ENCODE measurements at regions not wholly inside any gene's neighbourhood (a gene's known extent, or its start where the extent isn't known, plus 50 kb on each side); places are given as distances from the start of the nearest gene placed in this dataset.

DNA sequence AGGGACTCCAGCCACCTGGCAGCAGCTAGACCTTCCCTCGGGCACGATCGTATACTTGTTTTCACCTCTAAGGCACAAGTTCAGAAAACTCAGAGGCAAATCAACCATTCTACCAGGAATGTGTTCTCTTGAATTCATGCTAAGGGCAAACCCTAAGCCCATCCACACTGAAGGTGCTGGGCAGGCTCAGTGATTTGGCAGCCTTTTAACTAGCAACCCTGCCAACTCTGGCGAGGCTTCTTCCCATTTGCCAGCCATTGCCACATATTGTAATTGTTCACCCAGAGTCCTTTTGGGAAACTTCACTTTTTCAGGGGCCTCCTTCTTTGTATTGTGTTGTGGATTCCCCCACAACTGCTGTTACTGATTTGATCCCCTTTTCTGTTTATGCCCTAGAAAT lies 298.6 kb upstream of the LDB2 start:
- Histone ChIP-seq H3K4me2 (replicated peaks; ENCODE audit: extremely low read depth, low read length, poor library complexity, severe bottlenecking) (no peak overlapping the region), H3K9me3 (replicated peaks in 1 of 2; ENCODE audit: control insufficient read depth in 1 of 2, insufficient read depth in 1 of 2, low read length in 2 of 2) (no peaks in the 10 kb centered on the region), H3K79me2 (ENCODE audit: insufficient read depth, low read length) (no peaks in the 10 kb centered on the region), H3K27me3 (ENCODE audit: control insufficient read depth in 2 of 2, insufficient read depth in 2 of 2, low read length in 2 of 2) (no peaks in the 10 kb centered on the region), H3K36me3 (replicated peaks in 1 of 2; ENCODE audit: control insufficient read depth in 1 of 2, insufficient read depth in 2 of 2, low read length in 2 of 2) (no peaks in the 10 kb centered on the region), H3K4me3 (replicated peaks in 1 of 3; ENCODE audit: low read depth in 2 of 3, low read length in 3 of 3) (no peak overlapping the region), H2AFZ (ENCODE audit: insufficient read depth, low read depth, low read length, poor library complexity, severe bottlenecking) (no peak overlapping the region), H3K27ac (ENCODE audit: low read depth in 1 of 2, low read length in 2 of 2) (no peak overlapping the region), H3K9ac (ENCODE audit: insufficient read depth, low read length, poor library complexity, severe bottlenecking) (no peak overlapping the region), H3K4me1 (ENCODE audit: control insufficient read depth in 1 of 2, insufficient read depth in 2 of 2, low read length in 2 of 2) (no peaks in the 10 kb centered on the region), H4K20me1 (ENCODE audit: insufficient read depth, low read length) (no peaks in the 10 kb centered on the region)
- H3K4me3 Mint-ChIP-seq, result no peak overlapping the region
- TF ChIP-seq, protein P1, sequence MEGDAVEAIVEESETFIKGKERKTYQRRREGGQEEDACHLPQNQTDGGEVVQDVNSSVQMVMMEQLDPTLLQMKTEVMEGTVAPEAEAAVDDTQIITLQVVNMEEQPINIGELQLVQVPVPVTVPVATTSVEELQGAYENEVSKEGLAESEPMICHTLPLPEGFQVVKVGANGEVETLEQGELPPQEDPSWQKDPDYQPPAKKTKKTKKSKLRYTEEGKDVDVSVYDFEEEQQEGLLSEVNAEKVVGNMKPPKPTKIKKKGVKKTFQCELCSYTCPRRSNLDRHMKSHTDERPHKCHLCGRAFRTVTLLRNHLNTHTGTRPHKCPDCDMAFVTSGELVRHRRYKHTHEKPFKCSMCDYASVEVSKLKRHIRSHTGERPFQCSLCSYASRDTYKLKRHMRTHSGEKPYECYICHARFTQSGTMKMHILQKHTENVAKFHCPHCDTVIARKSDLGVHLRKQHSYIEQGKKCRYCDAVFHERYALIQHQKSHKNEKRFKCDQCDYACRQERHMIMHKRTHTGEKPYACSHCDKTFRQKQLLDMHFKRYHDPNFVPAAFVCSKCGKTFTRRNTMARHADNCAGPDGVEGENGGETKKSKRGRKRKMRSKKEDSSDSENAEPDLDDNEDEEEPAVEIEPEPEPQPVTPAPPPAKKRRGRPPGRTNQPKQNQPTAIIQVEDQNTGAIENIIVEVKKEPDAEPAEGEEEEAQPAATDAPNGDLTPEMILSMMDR (IDR thresholded peaks at IDR 0.05), result no peak
- no peaks in the 10 kb centered on the region for H3K27me3 Mint-ChIP-seq (ENCODE audit: low read depth in 3 of 3)
- peaks cover 0 to 6% (median 2%) of the 10 kb centered on the region in 7 donors for H3K9me3 Mint-ChIP-seq
- H3K4me1 Mint-ChIP-seq, result no peaks in the 10 kb centered on the region
- no peak for DNase-seq
- intact Hi-C loops (cut with micrococcal nuclease), result no loop called here
- no peak overlapping the region for H3K27ac Mint-ChIP-seq
- WGBS (ENCODE audit: insufficient coverage), result 100% methylated on average over 3 of the region's 4 CpGs
- H3K36me3 Mint-ChIP-seq, result no peaks in the 10 kb centered on the region

DNA sequence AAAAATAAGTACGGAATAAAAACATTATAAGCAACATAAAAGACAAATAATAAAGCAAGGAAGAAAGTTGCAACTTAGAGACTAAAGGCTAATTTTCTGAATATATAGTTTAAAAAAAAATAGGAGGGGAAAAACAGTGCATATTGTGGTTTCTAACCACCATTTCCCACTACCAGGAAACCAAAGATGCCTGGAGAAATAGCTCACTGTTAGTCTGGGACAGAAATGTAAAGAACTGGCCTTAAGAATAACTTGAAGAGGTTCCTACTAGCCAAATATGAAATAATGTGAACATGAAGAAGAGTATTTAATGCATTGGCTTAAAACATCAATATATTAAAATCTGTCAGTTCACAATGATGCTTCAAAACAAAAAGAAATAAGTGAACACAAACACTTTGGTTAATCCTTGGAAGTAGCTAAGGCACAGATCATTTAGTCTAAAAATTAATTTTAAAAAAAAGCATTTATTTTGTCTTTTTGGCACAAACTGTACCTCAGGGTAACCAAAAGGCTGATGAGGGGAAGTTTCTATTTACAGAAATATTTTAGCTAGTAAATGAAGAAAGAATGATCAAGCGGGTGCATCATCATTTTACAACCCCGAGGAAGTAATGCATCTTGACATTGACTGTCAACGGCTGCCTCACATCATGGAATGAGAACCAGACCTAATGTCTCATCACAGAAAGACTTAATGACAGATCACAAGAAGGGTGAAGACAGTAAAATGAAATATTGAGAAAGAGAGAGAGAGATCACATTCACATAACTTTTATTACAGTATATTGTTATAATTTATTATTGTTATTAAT lies 297.2 kb upstream of the LDB2 start:
- no peaks in the 10 kb centered on the region for H3K9me3 ChIP-seq (replicated peaks in 1 of 2; ENCODE audit: control insufficient read depth in 1 of 2, insufficient read depth in 1 of 2, low read length in 2 of 2)
- WGBS (ENCODE audit: insufficient coverage), result no CpG with 5 or more reads among the region's 4 CpGs
- no peaks in the 10 kb centered on the region for H3K79me2 ChIP-seq (ENCODE audit: insufficient read depth, low read length)
- no peak overlapping the region for H2AFZ ChIP-seq (ENCODE audit: insufficient read depth, low read depth, low read length, poor library complexity, severe bottlenecking)
- no peak overlapping the region for H3K4me3 ChIP-seq (replicated peaks in 1 of 3; ENCODE audit: low read depth in 2 of 3, low read length in 3 of 3)
- no peaks in the 10 kb centered on the region for H4K20me1 ChIP-seq (ENCODE audit: insufficient read depth, low read length)
- Mint-ChIP-seq H3K27ac (no peak overlapping the region), H3K4me1 (no peaks in the 10 kb centered on the region), H3K27me3 (ENCODE audit: low read depth in 3 of 3) (no peaks in the 10 kb centered on the region), H3K9me3 (peaks cover 0 to 6% (median 2%) of the 10 kb centered on the region in 7 donors), H3K36me3 (no peaks in the 10 kb centered on the region), H3K4me3 (no peak overlapping the region)
- H3K9ac ChIP-seq (ENCODE audit: insufficient read depth, low read length, poor library complexity, severe bottlenecking), result no peak overlapping the region
- H3K36me3 ChIP-seq (replicated peaks in 1 of 2; ENCODE audit: control insufficient read depth in 1 of 2, insufficient read depth in 2 of 2, low read length in 2 of 2), result no peaks in the 10 kb centered on the region
- TF ChIP-seq, protein P1 (IDR thresholded peaks at IDR 0.05), result no peak
- H3K27ac ChIP-seq (ENCODE audit: low read depth in 1 of 2, low read length in 2 of 2), result no peak overlapping the region
- intact Hi-C loops (cut with micrococcal nuclease), result no loop called here
- no peaks in the 10 kb centered on the region for H3K27me3 ChIP-seq (ENCODE audit: control insufficient read depth in 2 of 2, insufficient read depth in 2 of 2, low read length in 2 of 2)
- no peak overlapping the region for H3K4me2 ChIP-seq (replicated peaks; ENCODE audit: extremely low read depth, low read length, poor library complexity, severe bottlenecking)
- DNase-seq, result no peak
- no peaks in the 10 kb centered on the region for H3K4me1 ChIP-seq (ENCODE audit: control insufficient read depth in 1 of 2, insufficient read depth in 2 of 2, low read length in 2 of 2)
